HG02981 (cell line): ENCODE measurements at regions not wholly inside any gene's neighbourhood (a gene's known extent, or its start where the extent isn't known, plus 50 kb on each side); places are given as distances from the start of the nearest gene placed in this dataset.

ENCODE experiments used
- ATAC-seq: cut with Tn5 transposase; IDR thresholded peaks from one replicate; pipeline ENCODE4 v1.9.1; 2021; ENCODE audit warnings: mild to moderate bottlenecking, moderate library complexity; ENCODE audit not compliant: unreplicated experiment

DNA sequence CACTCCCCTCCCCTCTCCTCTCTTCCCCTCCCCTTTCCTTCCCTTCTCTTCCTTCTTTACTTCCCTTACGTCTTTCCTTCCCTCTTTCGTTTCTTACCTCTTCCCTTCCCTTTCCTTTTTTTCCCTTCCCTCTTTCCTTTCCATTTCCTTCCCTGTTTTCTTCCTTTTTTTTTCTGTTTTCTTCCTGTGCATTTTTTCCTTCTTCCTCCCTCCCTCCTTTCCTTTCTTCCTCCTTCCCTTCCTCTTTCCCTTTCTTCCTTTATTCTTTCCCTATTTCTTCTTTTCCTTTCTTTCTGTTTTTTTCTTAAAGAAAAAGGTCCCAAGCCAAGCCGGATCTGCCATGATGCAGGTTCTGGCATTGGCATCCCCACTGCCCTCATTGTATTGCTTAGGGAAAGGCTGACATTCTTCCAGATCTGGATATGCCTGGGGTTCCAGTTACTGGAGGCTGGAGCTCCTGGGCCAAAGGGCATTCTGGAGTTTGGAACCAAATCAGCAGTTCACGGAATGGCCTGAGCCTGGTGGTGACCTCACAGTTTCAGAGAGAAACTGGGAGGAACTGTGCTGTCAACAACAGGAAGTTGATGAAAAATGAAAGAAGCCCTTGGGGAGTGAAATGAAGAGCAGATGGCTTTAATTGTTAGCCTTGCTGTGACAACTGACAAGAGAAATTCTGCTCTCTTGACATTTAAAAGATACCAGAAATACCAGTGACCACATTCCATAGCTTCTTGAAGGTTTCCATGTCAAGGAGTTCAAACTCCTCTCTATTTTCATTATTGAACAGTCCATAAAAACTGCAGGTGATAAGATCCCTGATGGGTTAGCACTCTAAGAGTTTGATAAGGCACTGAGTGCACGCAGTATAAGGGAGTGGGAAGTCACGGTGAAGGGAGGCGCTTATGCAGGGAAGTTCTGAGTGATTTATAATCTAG, 622.1 kb downstream of the SPRY1 start:
- peak; percentile 99 for ATAC-seq

DNA sequence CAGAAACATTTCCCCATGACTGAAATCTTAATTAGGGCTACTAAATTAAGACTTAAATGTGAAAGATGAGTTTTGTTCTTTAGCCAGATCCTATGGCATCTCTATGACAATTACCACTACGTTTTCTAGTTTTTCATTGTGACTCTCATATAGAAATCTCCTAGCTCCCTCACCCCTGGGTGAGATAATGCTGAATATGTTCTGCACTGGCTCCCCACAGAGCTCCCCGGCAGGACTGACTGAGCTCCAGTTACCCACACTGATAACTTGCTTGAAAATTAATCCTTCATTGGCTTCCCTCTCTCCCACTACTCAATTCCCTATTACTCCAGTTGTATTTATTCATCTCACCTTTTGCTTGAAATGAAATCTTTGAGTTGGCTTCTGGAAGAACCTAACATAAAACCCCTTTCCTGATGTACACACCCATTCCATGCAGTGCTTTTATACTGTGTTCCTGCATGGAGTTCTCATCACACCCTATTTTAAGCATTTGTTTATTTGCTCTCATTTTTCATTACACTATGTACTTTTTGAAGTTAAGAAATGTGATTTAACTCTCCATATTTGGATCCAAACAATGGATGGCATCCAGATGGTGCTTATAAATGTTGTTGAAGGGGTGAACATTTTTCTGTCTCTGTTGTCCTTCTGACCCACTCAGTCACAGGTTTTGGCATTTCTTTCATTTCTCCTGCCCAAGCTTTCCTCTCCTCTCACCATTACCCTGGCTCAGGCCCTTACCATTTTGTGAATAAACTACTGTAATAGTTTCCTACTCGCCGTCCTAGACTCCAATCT, 623.4 kb downstream of the SPRY1 start:
- no peak for ATAC-seq

DNA sequence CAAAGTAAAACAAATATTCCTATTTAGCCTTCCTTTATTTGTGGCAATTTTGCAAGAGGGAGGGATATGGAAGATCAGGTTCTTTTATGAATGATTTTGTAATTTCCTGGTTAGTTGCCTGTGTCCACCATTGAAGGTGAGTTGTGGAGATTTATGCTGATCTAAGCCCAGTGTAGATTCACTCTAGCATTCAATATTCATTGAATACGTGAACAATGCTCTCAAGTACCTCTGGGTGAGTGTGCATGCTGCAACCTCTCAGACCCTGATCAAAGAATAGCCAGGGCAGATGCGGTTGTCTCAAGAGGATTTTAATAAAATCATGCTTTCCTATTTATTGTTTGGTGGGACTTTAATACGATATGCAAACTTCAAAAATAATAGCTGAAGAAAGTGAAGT, 628.4 kb downstream of the SPRY1 start:
- no peak for ATAC-seq

DNA sequence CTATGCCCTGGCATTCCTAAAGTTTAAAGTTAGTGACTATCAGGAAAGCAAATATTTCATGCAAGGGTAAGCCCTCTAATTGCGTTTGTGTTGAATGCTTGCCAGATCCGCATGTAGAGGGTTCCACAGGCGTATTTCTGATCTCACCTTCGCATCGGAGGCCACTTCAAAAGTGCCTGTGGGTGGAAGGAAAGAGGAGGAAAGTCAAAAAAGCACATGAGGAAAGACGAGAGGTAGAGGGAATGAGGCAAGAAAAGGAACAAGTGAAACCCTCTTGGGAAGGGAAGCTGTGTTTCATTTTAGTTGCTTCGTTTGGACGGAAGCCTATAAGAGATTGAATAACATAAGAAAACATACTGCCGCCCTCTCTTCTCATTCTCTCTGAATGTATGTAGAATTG, 628.8 kb downstream of the SPRY1 start:
- no peak for ATAC-seq

DNA sequence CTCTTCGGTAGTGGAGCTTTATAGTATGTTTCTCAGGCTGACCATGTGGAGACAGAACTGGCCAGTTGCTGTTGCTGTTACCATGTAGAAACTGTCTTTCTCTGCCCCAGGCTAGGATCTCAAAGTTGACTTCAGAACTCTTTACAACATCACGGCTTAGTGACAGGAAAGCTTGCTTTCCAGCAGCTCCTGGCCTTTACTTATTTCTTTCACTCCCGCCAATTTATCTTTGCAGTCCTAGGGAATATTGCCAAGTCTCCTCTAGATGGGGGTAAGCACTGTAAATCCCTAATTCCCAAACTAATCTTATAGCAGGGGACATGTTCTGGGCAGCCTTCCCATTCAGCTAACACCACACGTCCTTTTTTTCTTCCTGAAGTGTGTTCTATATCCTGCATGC, 631.6 kb downstream of the SPRY1 start:
- ATAC-seq: no peak

DNA sequence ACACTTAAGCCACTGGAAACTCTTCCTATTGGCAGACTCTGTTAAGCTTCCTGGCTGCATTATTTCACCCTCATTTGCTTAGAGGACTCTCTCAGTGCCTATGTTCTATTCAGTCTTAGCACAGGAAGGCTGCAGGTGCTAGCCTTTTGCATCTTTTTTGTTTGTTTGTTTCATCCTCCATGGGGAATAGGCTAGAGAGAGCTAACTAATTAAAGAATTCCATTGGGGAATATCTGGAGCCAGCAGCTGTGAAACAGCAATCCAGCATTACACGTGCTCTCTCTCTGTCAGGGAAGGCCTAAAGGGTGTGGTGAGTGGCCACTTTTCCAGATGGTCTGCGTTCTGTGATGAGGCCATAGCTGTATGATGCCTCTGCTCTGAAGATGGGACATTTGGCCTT, 633.6 kb downstream of the SPRY1 start:
- ATAC-seq: no peak

DNA sequence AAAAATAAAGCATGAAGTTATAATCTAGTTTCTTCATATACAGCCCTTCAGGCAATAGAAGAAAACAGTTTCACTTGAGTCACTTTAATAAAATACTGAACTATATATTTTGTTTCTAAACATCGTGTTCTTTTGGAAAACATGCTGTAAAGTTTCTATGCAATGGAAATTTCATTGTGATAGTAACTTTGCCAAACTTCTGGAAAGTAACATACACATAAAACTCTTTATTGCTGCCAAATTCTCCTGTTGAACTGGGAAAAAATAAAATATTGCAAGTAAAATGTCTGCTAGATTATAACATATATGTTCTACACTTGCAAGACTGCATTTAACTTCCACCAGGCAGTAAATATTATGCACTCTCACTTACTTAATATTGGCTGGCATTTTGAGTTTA, 635.4 kb downstream of the SPRY1 start:
- no peak for ATAC-seq

DNA sequence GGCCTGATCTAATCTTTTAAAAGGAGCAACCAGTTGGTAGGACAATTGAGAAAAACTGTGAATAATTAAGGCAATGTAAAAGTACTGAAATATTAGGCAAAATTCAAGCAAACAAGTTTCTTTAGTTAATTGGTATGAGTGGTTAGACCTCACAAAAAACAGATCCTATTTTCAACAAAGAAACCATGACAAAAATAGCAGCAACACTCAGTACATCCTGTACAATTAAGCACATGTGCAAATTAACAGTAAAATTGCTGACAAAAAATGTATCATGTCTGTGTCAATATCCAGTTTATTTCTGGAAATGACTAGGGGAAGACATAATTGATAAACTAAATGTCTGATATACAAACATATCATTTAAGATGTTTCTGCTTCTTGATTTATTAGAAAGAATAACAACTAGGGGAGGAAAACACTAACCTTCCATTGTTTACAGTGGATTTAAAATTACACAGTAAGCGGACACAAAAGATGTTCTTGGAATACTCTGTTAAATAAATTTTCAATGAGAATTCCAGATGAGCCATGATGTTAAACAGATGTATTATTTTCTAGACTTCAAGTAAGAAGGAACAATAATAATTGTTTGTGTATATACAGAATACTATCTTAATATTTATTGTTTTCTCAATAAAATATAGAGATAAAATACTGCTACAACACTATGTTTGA, 638.9 kb downstream of the SPRY1 start:
- ATAC-seq: no peak

DNA sequence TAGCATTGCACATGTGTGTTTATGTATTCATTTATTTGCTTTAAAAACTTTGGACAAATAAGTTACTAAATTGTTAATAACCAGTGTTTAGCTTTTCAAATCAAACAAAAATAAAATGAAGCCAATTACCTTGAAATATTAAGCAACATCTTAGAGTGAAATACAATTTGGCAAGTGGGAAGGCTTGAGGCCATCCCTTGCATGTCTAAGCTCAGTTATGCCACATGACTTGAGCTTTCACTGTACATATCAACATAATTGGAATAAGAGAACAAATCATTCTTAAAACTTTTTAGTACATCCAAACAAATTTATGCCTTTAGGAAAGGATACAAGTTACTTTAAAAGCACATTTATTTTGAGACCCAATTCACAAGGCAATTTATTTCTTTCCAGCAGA, 640.6 kb downstream of the SPRY1 start:
- ATAC-seq: no peak

DNA sequence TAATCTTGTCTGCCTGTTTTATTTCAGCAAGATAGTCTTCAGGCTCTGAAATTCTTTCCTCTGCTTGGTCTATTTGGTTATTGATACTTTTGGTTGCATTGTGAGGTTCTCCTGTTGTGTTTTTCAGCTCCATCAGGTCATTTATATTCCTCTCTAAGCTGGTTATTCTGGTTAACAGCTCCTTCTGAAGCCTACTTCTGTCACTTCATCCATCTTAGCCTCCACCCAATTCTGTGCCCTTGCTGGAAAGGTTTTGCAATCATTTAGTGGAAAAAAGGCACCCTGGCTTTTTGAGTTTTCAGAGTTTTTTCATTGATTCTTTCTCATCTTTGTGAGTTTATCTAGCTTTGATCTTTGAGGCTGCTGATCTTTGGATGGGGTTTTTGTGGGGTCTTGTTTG, 647.7 kb downstream of the SPRY1 start:
- ATAC-seq: no peak

DNA sequence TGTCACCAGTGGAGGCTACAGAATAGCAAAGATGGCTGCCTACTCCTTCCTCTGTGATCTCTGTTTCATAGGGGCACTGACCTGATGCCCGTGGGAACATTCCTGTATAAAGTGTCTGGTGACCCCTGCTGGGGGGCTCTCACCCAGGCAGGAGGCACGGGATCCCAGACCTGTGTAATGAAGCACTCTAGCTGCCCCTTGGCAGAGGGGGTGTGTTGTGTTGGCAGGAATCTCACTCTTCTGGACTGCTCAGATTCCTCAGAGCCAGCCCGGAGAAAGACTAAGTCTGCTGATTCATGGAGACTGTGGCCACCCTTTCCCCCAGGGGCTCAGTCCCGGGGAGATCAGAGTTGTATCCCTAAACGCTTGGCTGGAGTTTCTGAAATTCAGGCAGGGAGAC, 648.3 kb downstream of the SPRY1 start:
- ATAC-seq: no peak

DNA sequence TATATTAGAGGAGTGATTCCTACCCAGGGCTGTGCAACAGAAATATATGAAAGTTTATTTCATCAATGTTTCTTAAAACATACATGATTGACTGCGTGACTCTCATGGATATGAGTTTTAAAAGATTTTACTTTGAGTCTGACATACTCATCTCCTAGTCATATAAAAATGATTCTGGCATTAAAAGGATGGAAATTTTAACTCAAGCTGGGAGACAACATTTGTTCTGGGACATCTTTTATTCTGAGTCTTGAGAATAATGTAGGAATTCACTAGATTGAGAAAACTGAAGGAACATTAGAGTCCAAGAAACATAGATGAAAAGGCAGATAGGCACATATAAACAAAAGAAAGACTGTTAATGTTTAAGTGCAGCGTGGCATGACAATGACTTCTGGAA, 649.6 kb downstream of the SPRY1 start:
- no peak for ATAC-seq

DNA sequence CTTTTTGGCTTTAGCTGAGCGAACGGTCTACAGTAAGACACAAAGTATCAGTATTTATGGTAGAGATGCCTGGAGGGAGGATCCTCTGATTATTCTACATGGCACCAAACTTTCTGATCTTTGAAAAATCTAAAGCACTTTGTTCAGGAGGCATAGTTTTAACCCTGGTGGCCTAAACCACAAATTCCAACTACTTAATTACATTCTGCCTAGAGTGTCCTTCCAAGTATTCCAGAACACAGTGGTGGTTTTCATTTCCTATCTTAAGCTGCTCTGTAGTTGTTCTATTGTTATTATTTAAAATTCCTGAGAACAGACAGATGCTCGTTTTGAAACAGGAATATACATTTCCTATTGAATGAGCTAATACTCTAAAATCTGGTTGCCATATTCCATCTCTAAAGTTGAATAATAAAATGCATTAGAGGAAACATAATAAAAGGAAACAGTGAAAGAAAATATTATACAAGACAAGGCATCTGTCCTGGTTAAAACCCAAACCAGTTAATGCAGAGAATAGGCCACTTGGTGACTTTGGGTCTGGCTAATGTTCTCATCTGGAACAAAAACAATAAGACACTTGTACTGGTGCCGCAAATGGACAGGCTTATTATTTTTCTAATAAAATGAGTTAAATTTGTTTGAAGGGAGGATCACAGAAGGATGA, 657.4 kb downstream of the SPRY1 start:
- no peak for ATAC-seq

DNA sequence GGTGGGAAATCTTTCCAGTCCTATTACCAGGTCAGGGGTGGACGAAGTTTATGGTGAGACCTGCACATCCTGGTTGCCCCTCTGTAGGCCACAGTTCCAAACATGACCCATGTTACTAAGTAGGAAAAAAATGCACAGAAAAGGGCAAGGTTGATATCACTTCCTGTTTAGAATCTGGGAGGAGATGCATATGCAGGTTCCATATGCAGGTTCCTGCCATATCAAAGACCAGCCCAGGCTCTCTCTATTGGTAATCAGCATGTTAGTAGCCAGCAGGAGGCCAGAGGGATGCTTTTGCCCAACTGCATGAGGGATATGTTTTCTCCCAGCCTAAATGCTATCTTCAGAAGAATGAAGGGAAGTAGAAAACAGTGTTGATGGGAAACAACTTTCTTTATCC, 657.2 kb downstream of the ANKRD50 start:
- no peak for ATAC-seq

DNA sequence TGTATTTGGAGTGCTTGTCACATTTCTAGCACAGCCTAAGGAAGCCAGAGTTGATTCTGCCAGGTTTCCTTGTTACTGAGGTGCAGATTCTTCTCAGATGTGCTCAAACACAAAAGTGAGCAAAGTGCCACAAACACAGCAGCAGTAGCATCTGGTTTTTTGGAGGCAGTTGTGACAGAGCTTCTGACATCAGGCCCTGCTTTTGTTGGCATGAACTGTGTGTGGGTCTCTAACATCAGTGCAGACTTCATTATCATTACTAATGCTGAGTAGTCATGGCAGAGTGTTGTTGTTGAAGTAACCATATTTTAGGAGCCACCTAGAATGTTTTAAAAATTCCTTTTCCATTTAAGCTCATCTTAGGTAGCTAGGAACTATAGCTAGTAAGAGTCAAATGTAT, 656.6 kb downstream of the ANKRD50 start:
- no peak for ATAC-seq

DNA sequence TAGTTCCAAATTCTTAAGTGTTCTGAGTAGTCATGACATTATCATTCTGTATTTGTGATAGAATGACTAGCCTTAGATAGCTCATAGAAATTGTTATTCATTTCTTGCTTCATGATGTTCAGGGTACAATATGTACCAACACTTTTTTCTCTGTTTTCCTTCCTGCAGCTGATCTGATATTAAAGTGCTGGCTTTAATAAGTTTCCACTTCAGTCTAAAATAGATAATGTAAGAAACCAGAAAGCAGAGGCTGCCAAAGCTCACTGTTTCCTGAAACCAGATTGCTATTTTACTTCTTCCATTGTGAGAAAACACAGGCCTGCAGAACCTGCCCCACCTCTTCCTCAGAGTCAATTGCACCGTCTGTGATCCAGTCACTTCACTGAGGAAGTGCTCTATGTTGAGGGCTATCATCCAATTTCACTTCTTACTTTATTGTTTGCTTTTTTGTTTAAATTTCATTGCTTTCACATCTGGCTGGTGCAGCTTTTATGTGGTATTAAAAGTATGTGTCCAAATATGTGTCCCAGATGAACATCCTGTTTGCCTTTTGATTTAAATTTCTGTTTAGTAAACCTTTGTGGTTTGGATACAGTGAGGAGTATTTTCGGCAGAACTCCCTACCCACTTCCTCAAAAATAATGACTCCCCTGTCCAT, 652.1 kb downstream of the ANKRD50 start:
- peak; percentile 67 for ATAC-seq

DNA sequence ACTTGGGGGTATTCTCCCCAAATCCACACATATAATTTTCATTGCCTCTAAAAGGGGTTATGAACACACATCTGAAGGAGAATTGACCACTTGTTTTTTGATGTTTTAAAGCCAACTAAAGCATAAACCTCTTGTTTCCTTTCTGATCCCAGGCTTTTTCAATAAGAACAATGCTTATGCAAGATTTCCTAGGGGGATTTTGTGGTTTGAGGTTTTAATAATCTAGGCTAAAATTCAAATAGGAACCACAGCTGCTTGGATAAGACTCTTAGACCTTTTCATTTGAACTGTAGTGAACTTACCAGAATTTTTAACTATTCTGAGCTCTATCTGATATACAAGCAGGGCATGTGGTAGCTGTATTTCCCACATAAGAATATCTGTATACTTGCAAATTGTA, 651.1 kb downstream of the ANKRD50 start:
- ATAC-seq: no peak

DNA sequence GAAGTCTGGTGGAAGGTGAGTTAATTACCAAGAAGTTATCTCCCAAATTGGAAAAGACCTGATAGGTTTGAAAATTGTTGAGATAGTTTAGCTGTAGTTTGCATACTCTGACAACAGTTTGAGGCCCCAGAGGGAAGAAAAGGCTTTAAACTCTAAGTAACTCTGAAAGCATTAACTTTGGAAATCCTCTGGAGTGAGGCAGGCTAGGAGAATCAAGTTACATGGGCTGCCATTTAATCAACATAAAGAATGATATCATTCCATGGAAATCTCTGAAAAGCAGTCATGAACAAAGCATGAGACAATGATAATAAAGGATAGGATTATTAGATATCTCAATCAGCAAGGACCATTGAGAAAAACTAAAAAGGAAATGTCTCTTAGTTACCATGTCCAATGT, 647.1 kb downstream of the ANKRD50 start:
- no peak for ATAC-seq

DNA sequence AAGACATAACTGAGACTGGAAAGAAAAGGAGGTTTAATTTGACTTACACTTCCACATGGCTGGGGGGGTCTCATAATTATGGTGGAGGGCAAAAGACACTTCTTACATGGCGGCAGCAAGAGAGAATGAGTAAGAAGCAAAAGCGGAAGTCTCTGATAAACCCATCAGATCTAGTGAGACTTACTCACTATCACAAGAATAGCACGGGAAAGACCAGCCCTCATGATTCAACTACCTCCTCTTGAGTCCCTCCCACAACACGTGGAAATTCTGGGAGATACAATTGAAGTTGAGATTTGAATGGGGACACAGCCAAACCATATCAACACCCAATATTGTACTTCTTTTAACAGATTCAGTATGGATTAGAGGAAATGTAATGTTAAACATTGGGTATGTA, 646.6 kb downstream of the ANKRD50 start:
- ATAC-seq: no peak

DNA sequence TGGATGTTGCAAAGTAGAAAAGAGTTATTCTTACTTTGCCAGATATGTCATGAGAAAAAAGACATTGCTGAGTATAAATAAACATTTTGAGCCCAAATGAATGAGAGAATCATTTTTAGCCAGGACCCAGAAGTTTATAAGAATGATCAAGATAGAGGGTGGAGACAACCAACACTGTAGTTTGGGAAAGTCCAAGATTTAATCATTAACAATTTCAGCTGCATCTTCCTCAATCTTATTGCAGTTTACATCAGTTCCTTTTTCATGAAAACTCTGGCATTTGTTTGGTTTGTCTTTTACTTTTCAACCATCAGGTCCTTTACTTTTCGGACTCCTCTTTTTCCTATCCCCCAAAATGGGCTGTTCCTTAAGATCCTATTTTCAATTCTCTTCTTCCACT, 645.9 kb downstream of the ANKRD50 start:
- no peak for ATAC-seq

DNA sequence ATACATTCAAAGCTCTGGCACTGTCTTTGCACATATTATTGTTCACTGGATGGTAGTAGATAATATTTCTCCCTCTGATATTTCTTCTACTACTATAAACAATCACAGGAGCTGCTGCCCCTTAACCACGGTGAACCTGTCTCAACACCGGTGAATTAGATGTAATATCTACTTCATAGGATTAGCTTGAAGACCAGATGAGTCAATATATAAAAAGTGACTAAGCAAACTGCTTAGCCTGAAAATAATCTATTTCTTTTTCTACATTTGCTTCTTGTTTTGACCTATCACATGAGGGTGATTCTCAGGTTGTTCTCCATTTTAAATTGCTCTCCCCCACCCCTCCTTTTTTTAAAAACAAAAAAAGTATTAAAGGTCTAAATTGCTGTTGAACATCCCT, 645.5 kb downstream of the ANKRD50 start:
- ATAC-seq: no peak
